Small intestine (tissue), 7 donors: ENCODE measurements at regions not wholly inside any gene's neighbourhood (a gene's known extent, or its start where the extent isn't known, plus 50 kb on each side); places are given as distances from the start of the nearest gene placed in this dataset.

Experiments
- DNase-seq, 2 donors: peaks; one replicate each; pipeline versions ENCODE4 v3.0.0 to v3.0.0-alpha.2; 2013
- FAIRE-seq: peaks from 2 replicates; lab custom pipeline; 2012; peaks lifted over from hg19 to GRCh38; lab: Jason Lieb, UNC
- H3K27ac ChIP-seq, 3 donors: one replicate each; pipeline ENCODE4 v1.5.1; 2013; ENCODE audit warnings: low read length in 2 of 3, mild to moderate bottlenecking in 2 of 3, control low read depth in 1 of 3, inconsistent platforms in 1 of 3, low read depth in 1 of 3, moderate library complexity in 1 of 3
- H3K27me3 ChIP-seq, 3 donors: one replicate each; pipeline ENCODE4 v1.6.1; 2013; ENCODE audit warnings: low read length in 3 of 3, inconsistent platforms in 1 of 3; ENCODE audit not compliant: control insufficient read depth in 3 of 3, insufficient read depth in 3 of 3
- H3K36me3 ChIP-seq, 3 donors: one replicate each; pipeline ENCODE4 v1.6.1; 2013; ENCODE audit warnings: low read length in 3 of 3, inconsistent platforms in 1 of 3, low read depth in 1 of 3, mild to moderate bottlenecking in 1 of 3, moderate library complexity in 1 of 3; ENCODE audit not compliant: control insufficient read depth in 3 of 3, insufficient read depth in 2 of 3
- H3K4me1 ChIP-seq, 3 donors: one replicate each; pipeline ENCODE4 v1.6.1; 2013; ENCODE audit warnings: low read length in 2 of 3, inconsistent platforms in 1 of 3, low read depth in 1 of 3, mild to moderate bottlenecking in 1 of 3, moderate library complexity in 1 of 3; ENCODE audit not compliant: control insufficient read depth in 3 of 3, insufficient read depth in 2 of 3
- H3K4me3 ChIP-seq, 3 donors: one replicate each; pipeline ENCODE4 v1.5.1; 2013; ENCODE audit warnings: low read length in 3 of 3, control low read depth in 1 of 3, inconsistent platforms in 1 of 3, low read depth in 1 of 3, mild to moderate bottlenecking in 1 of 3, moderate library complexity in 1 of 3
- H3K9me3 ChIP-seq, 2 donors: one replicate each; pipeline ENCODE4 v1.6.1; 2013; ENCODE audit warnings: low read depth in 1 of 2, low read length in 1 of 2; ENCODE audit not compliant: control insufficient read depth in 2 of 2, insufficient read depth in 1 of 2
- WGBS, 3 donors: extraction: QIAGEN DNeasy Blood & Tissue Kit; methylation state at CpG; one replicate each; pipeline ENCODE4 v1.1.7; 2013; 5-methylcytosine and 5-hydroxymethylcytosine counted together
- donor health status: healthy with polysubstance abuse.
- donor health status: control.
- donor health status: control.
- donor health status: Bipolar disorder and iron deficiency.
- donor health status: healthy.

DNA sequence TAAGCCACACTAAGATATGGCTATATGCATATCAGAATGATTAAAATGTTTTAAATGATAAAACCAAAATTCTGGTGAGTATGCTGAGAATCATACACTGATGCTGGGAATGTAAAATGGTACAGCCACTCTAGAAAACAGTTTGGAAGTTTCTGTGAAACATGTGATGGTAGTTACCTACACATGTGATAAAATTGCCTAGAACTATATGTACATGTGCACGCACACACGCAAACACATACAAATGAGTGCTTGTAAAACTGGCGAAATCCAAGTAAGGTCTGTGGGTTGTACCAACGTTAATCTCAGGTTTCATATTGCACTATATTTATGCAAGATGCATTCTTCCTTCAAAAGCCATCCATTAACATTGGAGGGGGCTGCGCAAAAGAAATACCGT lies 195.0 kb upstream of the RAB6C start:
- Histone ChIP-seq H3K27ac (no peak overlapping the region), H3K4me1 (no peaks in the 10 kb centered on the region), H3K27me3 (peaks cover 0 to 10% (median 2%) of the 10 kb centered on the region in 3 donors), H3K9me3 (no peaks in the 10 kb centered on the region), H3K36me3 (no peaks in the 10 kb centered on the region), H3K4me3 (no peak overlapping the region)
- DNase-seq (no peak), FAIRE-seq (no peak)
- WGBS, 3 donors, result 87 to 93% (median 90%) methylated on average over 6 of the region's 6 CpGs

DNA sequence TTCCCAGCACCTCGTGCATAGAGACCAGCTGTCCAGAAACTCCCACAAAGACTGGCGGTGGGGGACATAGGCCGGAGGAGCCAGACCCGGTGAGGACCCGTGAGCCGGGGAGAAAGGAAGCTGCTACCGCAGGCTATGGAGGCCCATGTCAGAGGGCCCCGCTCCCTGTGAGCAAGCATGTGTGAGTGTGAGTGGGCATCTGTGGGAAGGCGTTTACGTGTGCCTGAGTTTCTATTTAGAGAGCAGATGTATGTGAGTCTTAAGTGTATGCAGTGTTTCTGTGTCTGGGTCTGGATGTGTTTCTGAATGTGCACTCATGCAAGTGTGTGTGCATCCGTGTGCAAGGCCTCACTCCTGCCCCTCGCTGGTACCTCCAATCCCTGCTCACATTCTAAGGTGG lies 187.8 kb upstream of the RAB6C start:
- FAIRE-seq, result no peak
- Histone ChIP-seq H3K4me1 (no peaks in the 10 kb centered on the region), H3K36me3 (no peaks in the 10 kb centered on the region), H3K9me3 (peaks cover 0 to 4% of the 10 kb centered on the region in 2 donors), H3K4me3 (no peak overlapping the region), H3K27me3 (no peaks in the 10 kb centered on the region), H3K27ac (no peak overlapping the region)
- WGBS, 3 donors, result 88 to 92% (median 88%) methylated on average over 12 of the region's 12 CpGs
- DNase-seq, result no peak

DNA sequence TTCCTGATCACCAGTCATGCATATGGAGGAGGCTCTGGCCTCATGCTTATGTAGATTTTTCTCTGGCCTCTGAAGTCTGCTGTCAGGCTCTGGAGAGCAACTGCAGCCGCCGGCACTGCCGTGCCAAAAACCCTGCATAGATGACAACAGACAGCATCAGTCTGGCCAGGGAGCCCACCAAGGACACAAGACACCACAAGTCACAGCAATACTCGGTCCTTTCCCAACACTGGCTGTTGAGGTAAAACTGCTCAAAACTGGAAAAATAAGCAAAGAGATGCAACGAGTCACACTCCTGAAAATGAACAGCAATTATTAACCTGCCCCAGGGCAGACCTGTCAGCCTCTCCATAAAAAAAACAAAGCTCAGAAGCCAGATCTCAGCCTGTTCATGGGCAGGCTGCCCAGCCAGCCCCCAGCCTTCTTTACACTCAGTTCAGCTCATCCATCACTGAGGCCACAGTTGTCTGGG lies 186.0 kb upstream of the RAB6C start:
- Histone ChIP-seq H3K27me3 (no peaks in the 10 kb centered on the region), H3K27ac (no peak overlapping the region), H3K9me3 (peaks cover 0 to 4% of the 10 kb centered on the region in 2 donors), H3K36me3 (no peaks in the 10 kb centered on the region), H3K4me3 (no peak overlapping the region), H3K4me1 (no peaks in the 10 kb centered on the region)
- FAIRE-seq (no peak), DNase-seq (no peak)
- 58 to 75% (median 70%) methylated on average over 5 of the region's 5 CpGs for WGBS, 3 donors

DNA sequence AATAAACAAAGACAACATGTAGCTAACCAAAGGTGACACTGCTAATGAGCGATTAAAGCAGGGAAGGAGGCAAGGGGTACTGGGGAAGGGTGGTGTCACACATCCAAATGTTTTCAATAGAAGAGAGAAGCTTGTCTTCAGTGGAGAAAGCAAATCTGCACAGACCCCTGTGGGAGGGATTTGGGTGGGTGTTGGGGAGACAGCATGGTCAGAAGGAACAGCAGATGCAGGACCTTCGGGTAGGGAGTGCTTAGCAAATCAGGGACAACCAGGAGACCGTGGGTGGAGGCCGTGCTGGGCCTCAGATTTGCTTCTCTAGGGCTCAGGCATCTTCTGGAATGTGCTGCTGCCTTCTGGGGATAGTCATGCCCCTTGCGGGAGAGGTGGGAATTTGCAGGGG lies 185.3 kb upstream of the RAB6C start:
- H3K4me3 ChIP-seq, result no peak overlapping the region
- no peaks in the 10 kb centered on the region for H3K36me3 ChIP-seq
- H3K27ac ChIP-seq, result no peak overlapping the region
- DNase-seq, result no peak
- WGBS, 3 donors, result 59 to 64% (median 61%) methylated on average over 5 of the region's 5 CpGs
- H3K9me3 ChIP-seq, result peaks cover 0 to 4% of the 10 kb centered on the region in 2 donors
- H3K27me3 ChIP-seq, result no peaks in the 10 kb centered on the region
- FAIRE-seq, result no peak
- H3K4me1 ChIP-seq, result no peaks in the 10 kb centered on the region

DNA sequence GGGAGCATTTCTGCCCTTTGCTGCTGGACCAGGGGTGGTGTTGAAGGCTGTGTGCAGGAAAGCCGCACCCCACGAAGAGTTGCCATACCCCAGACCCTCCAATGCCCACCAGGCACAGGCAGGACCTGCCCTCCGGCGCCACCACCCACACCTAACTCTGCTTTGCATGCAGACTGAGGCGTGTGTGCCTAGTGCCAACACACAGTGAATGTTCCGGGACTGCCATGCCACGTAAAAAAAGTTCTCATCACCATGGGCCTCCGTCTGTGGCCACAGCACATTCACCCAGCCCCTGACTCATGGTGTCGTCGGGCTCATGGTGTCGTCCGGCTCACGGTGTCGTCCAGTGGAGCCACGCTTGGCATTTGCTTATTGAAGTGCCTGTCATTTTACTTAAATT lies 184.9 kb upstream of the RAB6C start:
- no peak overlapping the region for H3K27ac ChIP-seq
- H3K4me1 ChIP-seq, result no peaks in the 10 kb centered on the region
- peaks cover 0 to 4% of the 10 kb centered on the region in 2 donors for H3K9me3 ChIP-seq
- DNase-seq (no peak), FAIRE-seq (no peak)
- WGBS, 3 donors, result 85 to 93% (median 87%) methylated on average over 15 of the region's 15 CpGs
- no peaks in the 10 kb centered on the region for H3K27me3 ChIP-seq
- no peaks in the 10 kb centered on the region for H3K36me3 ChIP-seq
- H3K4me3 ChIP-seq, result no peak overlapping the region

DNA sequence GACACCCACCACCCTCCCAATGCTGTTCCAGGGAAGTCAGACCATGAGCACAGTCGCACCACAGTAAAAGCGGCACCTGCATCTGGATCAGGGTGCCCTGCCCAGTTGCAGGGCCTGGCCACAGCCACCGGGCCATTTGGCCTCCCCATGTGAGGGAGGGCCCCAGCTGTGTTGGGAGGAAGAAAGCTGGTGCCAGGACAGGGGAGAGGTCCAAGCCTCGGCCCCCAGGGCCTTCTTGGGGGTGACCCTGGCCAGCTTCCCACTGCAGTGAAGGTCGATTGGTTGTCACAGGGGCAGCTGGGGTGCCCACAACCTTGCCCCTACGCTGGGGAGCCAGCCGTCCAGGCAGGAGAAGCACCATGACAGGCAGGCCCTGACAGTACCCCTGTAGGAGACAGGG lies 183.2 kb upstream of the RAB6C start:
- no peak overlapping the region for H3K27ac ChIP-seq
- no peaks in the 10 kb centered on the region for H3K4me1 ChIP-seq
- DNase-seq (no peak), FAIRE-seq (no peak)
- peaks cover 0 to 4% of the 10 kb centered on the region in 2 donors for H3K9me3 ChIP-seq
- 70 to 83% (median 76%) methylated on average over 7 of the region's 7 CpGs for WGBS, 3 donors
- H3K4me3 ChIP-seq, result no peak overlapping the region
- H3K36me3 ChIP-seq, result no peaks in the 10 kb centered on the region
- H3K27me3 ChIP-seq, result no peaks in the 10 kb centered on the region

DNA sequence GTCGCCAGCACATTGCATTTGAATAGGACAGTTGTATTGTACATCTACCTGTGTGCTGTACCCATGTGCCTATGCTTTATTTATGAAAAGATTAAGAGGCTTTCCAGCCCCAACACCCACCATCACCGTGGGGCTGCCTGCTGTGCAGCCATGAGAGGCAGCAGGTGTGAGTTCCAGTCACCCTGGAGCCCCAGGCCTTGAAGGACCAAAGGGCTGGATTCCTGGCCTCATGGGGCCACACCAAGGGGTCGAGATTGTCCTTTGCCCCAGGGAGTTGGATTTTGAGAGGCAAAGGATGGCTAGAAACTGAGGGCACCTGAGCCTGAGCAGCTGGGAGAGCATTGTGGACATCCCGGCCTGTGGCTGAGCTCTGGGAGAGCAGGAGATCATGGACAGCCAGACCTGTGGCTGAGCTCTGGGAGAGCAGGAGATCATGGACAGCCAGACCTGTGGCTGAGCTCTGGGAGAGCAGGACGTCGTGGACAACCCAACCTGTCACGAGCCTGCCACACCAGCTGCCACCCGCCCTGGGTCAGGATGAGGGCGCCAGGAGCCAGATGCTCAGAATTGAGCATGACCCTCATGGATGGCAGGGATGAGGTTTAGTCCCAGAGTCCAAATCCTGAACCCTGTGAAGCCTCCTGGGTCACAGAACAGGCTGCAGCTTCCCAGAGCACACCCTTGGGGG lies 182.5 kb upstream of the RAB6C start:
- Histone ChIP-seq H3K27me3 (no peaks in the 10 kb centered on the region), H3K27ac (no peak overlapping the region), H3K36me3 (no peaks in the 10 kb centered on the region), H3K4me1 (no peaks in the 10 kb centered on the region), H3K4me3 (no peak overlapping the region), H3K9me3 (peaks cover 0 to 4% of the 10 kb centered on the region in 2 donors)
- DNase-seq (peak in 1 of 2 donors; percentile 13), FAIRE-seq (no peak)
- WGBS, 3 donors, result 62 to 80% (median 74%) methylated on average over 9 of the region's 9 CpGs

DNA sequence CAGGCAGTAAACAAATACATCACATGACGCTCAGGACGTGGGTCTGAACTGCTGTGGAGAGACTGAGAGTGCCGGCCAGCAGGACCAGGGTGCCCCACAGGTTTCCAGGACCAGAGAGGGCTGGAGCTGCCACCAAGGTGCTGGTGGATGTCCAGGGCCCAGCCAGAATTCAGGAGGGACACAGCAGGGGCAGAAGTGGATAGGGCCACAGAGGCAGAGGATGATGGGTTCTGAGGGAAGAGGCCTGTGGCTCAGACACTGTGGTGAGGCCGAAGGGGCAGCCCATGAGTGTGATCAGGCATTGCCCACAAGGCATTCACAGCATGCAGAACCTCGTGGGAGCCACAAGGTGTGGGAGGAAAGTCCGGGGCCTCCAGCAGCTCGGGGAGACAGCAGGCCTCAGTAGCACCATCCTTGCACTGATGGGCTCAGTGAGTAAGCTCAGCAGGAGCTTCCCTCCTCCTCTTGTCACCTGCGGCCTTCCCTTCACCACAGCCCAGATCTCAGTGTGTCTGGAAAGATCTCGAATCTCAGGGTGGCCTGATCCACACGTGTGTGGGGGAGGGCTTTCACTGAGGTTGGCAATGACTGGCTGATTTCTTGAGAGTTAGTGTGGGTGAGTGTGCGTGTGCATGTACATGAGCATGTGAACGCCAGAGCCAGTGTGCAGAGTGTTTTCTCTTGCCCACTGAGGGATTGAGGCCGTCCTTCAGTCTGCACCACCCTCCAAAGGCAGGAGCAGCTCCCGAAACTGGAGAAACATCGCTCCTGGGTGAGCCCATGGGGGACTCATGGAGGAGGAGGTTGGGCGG lies 181.8 kb upstream of the RAB6C start:
- Histone ChIP-seq H3K4me1 (no peaks in the 10 kb centered on the region), H3K27ac (no peak overlapping the region), H3K4me3 (no peak overlapping the region), H3K27me3 (peaks cover 0 to 3% (median 0%) of the 10 kb centered on the region in 3 donors), H3K36me3 (no peaks in the 10 kb centered on the region), H3K9me3 (peaks cover 0 to 4% of the 10 kb centered on the region in 2 donors)
- FAIRE-seq (no peak), DNase-seq (no peak)
- 71 to 78% (median 77%) methylated on average over 15 to 16 of the region's 16 CpGs for WGBS, 3 donors
